ENCODE measurements at regions not wholly inside any gene's neighbourhood (a gene's known extent, or its start where the extent isn't known, plus 50 kb on each side); places are given as distances from the start of the nearest gene placed in this dataset.

DNA sequence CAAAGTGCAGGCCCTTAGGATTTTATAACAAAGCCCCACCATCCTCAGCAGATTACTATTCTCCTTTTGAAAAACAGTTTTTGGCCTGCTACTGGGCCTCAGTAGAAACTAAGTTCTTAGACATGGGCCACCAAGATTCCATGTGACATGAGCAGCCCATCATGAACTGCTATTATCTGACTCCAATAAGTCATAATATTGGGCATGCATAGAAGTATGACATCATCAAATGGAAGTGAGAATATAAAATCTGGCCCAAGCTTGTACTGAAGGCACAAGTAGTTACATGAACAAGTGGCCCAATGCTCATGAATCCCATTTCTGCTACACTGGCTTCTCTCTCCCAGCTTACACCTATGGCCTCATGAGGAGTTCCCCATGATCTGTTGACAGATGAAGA is 404.8 kb downstream of the EPHA5 start:
- no TSS peak for BruUV-seq (replicated peaks)
- FAIRE-seq = no peak

More for the DNA sequence above, 404.8 kb downstream of the EPHA5 start:
- Histone ChIP-seq H3K9ac (ENCODE audit: insufficient read depth, low read depth, low read length) (no peak overlapping the region), H3K79me2 (ENCODE audit: insufficient read depth, low read length) (no peaks in the 10 kb centered on the region), H3K4me2 (ENCODE audit: low read depth, low read length) (no peak overlapping the region), H3K4me3 (replicated peaks in 1 of 3; ENCODE audit: insufficient read depth in 1 of 3, low read depth in 2 of 3, low read length in 3 of 3) (no peak overlapping the region), H3K27ac (ENCODE audit: extremely low read length, insufficient read depth, low read length) (no peak overlapping the region), H3K4me1 (ENCODE audit: insufficient read depth, low read length) (no peaks in the 10 kb centered on the region), H3K36me3 (replicated peaks in 1 of 2; ENCODE audit: control insufficient read depth in 1 of 2, insufficient read depth in 2 of 2, low read length in 2 of 2) (no peaks in the 10 kb centered on the region), H2AFZ (ENCODE audit: low read length) (no peak overlapping the region), H3K9me3 (ENCODE audit: low read length) (no peaks in the 10 kb centered on the region), H3K27me3 (ENCODE audit: control insufficient read depth in 1 of 2, insufficient read depth in 2 of 2, low read length in 2 of 2) (no peaks in the 10 kb centered on the region; a peak in 1 of 5 replicates), H4K20me1 (ENCODE audit: insufficient read depth, low read length) (no peaks in the 10 kb centered on the region)
- ATAC-seq (no peak), DNase-seq (ENCODE audit: low spot score) (no peak)
- TF ChIP-seq, protein P1, sequence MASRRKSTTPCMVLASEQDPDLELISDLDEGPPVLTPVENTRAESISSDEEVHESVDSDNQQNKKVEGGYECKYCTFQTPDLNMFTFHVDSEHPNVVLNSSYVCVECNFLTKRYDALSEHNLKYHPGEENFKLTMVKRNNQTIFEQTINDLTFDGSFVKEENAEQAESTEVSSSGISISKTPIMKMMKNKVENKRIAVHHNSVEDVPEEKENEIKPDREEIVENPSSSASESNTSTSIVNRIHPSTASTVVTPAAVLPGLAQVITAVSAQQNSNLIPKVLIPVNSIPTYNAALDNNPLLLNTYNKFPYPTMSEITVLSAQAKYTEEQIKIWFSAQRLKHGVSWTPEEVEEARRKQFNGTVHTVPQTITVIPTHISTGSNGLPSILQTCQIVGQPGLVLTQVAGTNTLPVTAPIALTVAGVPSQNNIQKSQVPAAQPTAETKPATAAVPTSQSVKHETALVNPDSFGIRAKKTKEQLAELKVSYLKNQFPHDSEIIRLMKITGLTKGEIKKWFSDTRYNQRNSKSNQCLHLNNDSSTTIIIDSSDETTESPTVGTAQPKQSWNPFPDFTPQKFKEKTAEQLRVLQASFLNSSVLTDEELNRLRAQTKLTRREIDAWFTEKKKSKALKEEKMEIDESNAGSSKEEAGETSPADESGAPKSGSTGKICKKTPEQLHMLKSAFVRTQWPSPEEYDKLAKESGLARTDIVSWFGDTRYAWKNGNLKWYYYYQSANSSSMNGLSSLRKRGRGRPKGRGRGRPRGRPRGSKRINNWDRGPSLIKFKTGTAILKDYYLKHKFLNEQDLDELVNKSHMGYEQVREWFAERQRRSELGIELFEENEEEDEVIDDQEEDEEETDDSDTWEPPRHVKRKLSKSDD (CRISPR knock-in tag; IDR thresholded peaks at IDR 0.05; ENCODE audit: low read depth) = no peak
- TF ChIP-seq, protein P2, sequence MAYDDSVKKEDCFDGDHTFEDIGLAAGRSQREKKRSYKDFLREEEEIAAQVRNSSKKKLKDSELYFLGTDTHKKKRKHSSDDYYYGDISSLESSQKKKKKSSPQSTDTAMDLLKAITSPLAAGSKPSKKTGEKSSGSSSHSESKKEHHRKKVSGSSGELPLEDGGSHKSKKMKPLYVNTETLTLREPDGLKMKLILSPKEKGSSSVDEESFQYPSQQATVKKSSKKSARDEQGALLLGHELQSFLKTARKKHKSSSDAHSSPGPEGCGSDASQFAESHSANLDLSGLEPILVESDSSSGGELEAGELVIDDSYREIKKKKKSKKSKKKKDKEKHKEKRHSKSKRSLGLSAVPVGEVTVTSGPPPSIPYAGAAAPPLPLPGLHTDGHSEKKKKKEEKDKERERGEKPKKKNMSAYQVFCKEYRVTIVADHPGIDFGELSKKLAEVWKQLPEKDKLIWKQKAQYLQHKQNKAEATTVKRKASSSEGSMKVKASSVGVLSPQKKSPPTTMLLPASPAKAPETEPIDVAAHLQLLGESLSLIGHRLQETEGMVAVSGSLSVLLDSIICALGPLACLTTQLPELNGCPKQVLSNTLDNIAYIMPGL (CRISPR knock-in tag; IDR thresholded peaks at IDR 0.05; ENCODE audit: borderline replicate concordance in 1 of 2, low read depth in 1 of 2) = no peak
- TF ChIP-seq ZNF660 (CRISPR knock-in tag; IDR thresholded peaks at IDR 0.05; ENCODE audit: borderline replicate concordance, low read depth) (no peak), DR1 (CRISPR knock-in tag; IDR thresholded peaks at IDR 0.05) (no peak), ATF7 (IDR thresholded peaks at IDR 0.05) (peak; percentile 93), ATF7 (CRISPR knock-in tag; IDR thresholded peaks at IDR 0.05) (no peak), ZNF564 (CRISPR knock-in tag; IDR thresholded peaks at IDR 0.05) (no peak), CREB1 (IDR thresholded peaks at IDR 0.05) (peak; percentile 53), CREB1 (CRISPR knock-in tag; IDR thresholded peaks at IDR 0.05) (no peak), NRL (CRISPR knock-in tag; IDR thresholded peaks at IDR 0.05; ENCODE audit: borderline replicate concordance) (no peak)
- ChIA-PET CTCF (ENCODE audit: low intra/inter-chr PET ratio, low total read pairs) (no interaction called here), POLR2A (no interaction called here)
- in situ Hi-C loops (cut with HindIII; ENCODE audit: extremely low pct_ligation_motif_present, low pct_unique_long_range_greater_than_20kb) = no loop called here
- intact Hi-C loops (cut with micrococcal nuclease; ENCODE audit: unreplicated experiment) = no loop called here

All from HepG2 (cell line).